Stromal cell of bone marrow (primary cell): ENCODE measurements at regions not wholly inside any gene's neighbourhood (a gene's known extent, or its start where the extent isn't known, plus 50 kb on each side); places are given as distances from the start of the nearest gene placed in this dataset.

Experiments used
- DNase-seq: peaks from one replicate; pipeline ENCODE4 v3.0.0-alpha.2; 2012; ENCODE audit warnings: low read depth

- no peak for DNase-seq
These were observed 433.0 kb downstream of the TLE1 start for GRCh38 chr9:81256368-81256767.

GRCh38 chr9:81250606-81251005 is 438.7 kb downstream of the TLE1 start:
- no peak for DNase-seq

GRCh38 chr9:81250041-81250440 is 439.3 kb downstream of the TLE1 start:
- no peak for DNase-seq

GRCh38 chr9:81245254-81245956 is 443.9 kb downstream of the TLE1 start:
- DNase-seq: peak; percentile 4

- DNase-seq: peak; percentile 10
These were observed 444.7 kb downstream of the TLE1 start for GRCh38 chr9:81244631-81245030.

GRCh38 chr9:81242866-81243265 is 446.5 kb downstream of the TLE1 start:
- no peak for DNase-seq

GRCh38 chr9:81239388-81239787 is 450.0 kb downstream of the TLE1 start:
- no peak for DNase-seq

- DNase-seq: no peak
These were observed 451.6 kb downstream of the TLE1 start for GRCh38 chr9:81237565-81238231.

- DNase-seq: no peak
These were observed 454.3 kb downstream of the TLE1 start for GRCh38 chr9:81234924-81235610.

- DNase-seq: no peak
These were observed 458.3 kb downstream of the TLE1 start for GRCh38 chr9:81231011-81231410.

- no peak for DNase-seq
These were observed 461.7 kb downstream of the TLE1 start for GRCh38 chr9:81227507-81228245.

- DNase-seq: no peak
These were observed 463.8 kb downstream of the TLE1 start for GRCh38 chr9:81225596-81225995.

GRCh38 chr9:81224166-81225081 is 464.9 kb downstream of the TLE1 start:
- DNase-seq: no peak

GRCh38 chr9:81214975-81215374 is 474.4 kb downstream of the TLE1 start:
- no peak for DNase-seq

GRCh38 chr9:81213456-81213855 is 475.9 kb downstream of the TLE1 start:
- DNase-seq: no peak

GRCh38 chr9:81211741-81212140 is 477.6 kb downstream of the TLE1 start:
- no peak for DNase-seq

GRCh38 chr9:81207651-81208050 is 481.7 kb downstream of the TLE1 start:
- no peak for DNase-seq

- no peak for DNase-seq
These were observed 487.1 kb downstream of the TLE1 start for GRCh38 chr9:81202292-81202691.

- DNase-seq: no peak
These were observed 494.1 kb downstream of the TLE1 start for GRCh38 chr9:81195206-81195605.

- no peak for DNase-seq
These were observed 495.7 kb downstream of the TLE1 start for GRCh38 chr9:81193362-81194339.
